HepG2 (cell line): ENCODE measurements at regions not wholly inside any gene's neighbourhood (a gene's known extent, or its start where the extent isn't known, plus 50 kb on each side); places are given as distances from the start of the nearest gene placed in this dataset.
A peak's percentile ranks its signal among the peaks of the same experiment; 100 is the strongest.

Source experiments
- ATAC-seq: fragments of 200-7000 bp; cut with Tn5 transposase; 3 replicates; pipeline ENCODE4 v1.9.1; 2020; ENCODE audit warnings: mild to moderate bottlenecking, moderate library complexity
- BruUV-seq: library from RNA; stranded (reverse); fragments of 400-500 nt; replicated peaks from 2 replicates; lab custom pipeline; 2021; lab: Mats Ljungman, UMichigan
- CTCF ChIA-PET: fragments of 300-600 bp; formaldehyde crosslinking; extraction: SDS; loops from one replicate; lab custom pipeline; 2021; ENCODE audit warnings: low total read pairs, inconsistent platforms, low intra/inter-chr PET ratio; lab: Yijun Ruan, JAX
- POLR2A ChIA-PET: fragments of 350-600 bp; sonication (Branson Sonifier 250); formaldehyde crosslinking; loops from one replicate; lab custom pipeline; 2020; ENCODE audit warnings: antibody characterized with exemption, inconsistent platforms; lab: Yijun Ruan, JAX
- DNase-seq: peaks from one replicate; pipeline ENCODE4 v3.0.0-alpha.2; 2015; ENCODE audit warnings: low spot score
- FAIRE-seq: peaks from 3 replicates; lab custom pipeline; 2011; peaks lifted over from hg19 to GRCh38; lab: Jason Lieb, UNC
- H2AFZ ChIP-seq: one replicate; pipeline ENCODE4 v1.6.1; 2011; ENCODE audit warnings: low read length, inconsistent platforms
- H3K27ac ChIP-seq: fragments of 300-600 bp; 3 replicates; pipeline ENCODE4 v1.8.0; 2011; ENCODE audit warnings: mixed run types, mild to moderate bottlenecking, mixed read lengths, low read length, inconsistent platforms; ENCODE audit not compliant: insufficient read depth; ENCODE audit errors: extremely low read length
- H3K27me3 ChIP-seq, 2 experiments: fragments of 200-600 bp in 1 of 2; 2 replicates in 1 of 2; 3 replicates in 1 of 2; pipeline versions ENCODE4 v1.6.0 to v1.8.0; 2011; ENCODE audit warnings: low read length in 2 of 2, mild to moderate bottlenecking in 2 of 2, moderate library complexity in 2 of 2, inconsistent platforms in 1 of 2; ENCODE audit not compliant: insufficient read depth in 2 of 2, control insufficient read depth in 1 of 2
- H3K36me3 ChIP-seq, 2 experiments: fragments of 200-600 bp in 1 of 2; replicated peaks in 1 of 2; 2 replicates in 1 of 2; 3 replicates in 1 of 2; pipeline versions ENCODE4 v1.5.1 to v1.8.0; 2011; ENCODE audit warnings: low read length in 2 of 2, inconsistent platforms in 1 of 2; ENCODE audit not compliant: insufficient read depth in 2 of 2, control insufficient read depth in 1 of 2
- H3K4me1 ChIP-seq: 2 replicates; pipeline ENCODE4 v1.5.1; 2012; ENCODE audit warnings: low read length, inconsistent platforms; ENCODE audit not compliant: insufficient read depth
- H3K4me2 ChIP-seq: 2 replicates; pipeline ENCODE4 v1.6.0; 2011; ENCODE audit warnings: low read depth, low read length, inconsistent platforms
- H3K4me3 ChIP-seq, 3 experiments: fragments of 200-600 bp in 1 of 3; sonication (generic), shearing (Covaris generic) in 1 of 3; replicated peaks in 1 of 3; 2 replicates each; pipeline ENCODE4 v1.5.1; 2011 to 2016; ENCODE audit warnings: low read length in 3 of 3, inconsistent platforms in 2 of 3, low read depth in 2 of 3, mild to moderate bottlenecking in 2 of 3, control low read depth in 1 of 3, mixed read lengths in 1 of 3; ENCODE audit not compliant: insufficient read depth in 1 of 3
- H3K79me2 ChIP-seq: one replicate; pipeline ENCODE4 v1.6.1; 2011; ENCODE audit warnings: low read length, inconsistent platforms; ENCODE audit not compliant: insufficient read depth
- H3K9ac ChIP-seq: 2 replicates; pipeline ENCODE4 v1.6.0; 2011; ENCODE audit warnings: mild to moderate bottlenecking, low read depth, low read length, inconsistent platforms; ENCODE audit not compliant: insufficient read depth
- H3K9me3 ChIP-seq: 2 replicates; pipeline ENCODE4 v1.5.1; 2012; ENCODE audit warnings: mild to moderate bottlenecking, low read length
- H4K20me1 ChIP-seq: 2 replicates; pipeline ENCODE4 v1.6.0; 2011; ENCODE audit warnings: inconsistent platforms, mild to moderate bottlenecking, low read length, moderate library complexity; ENCODE audit not compliant: insufficient read depth
- ATRX ChIP-seq: sonication (generic); formaldehyde crosslinking; IDR thresholded peaks from 2 replicates; pipeline ENCODE4 v1.4.0; 2020; ENCODE audit warnings: missing genetic modification reagents, borderline replicate concordance
- CTCF ChIP-seq: sonication (generic); formaldehyde crosslinking; IDR thresholded peaks from 2 replicates; pipeline ENCODE4 v1.5.0; 2020; ENCODE audit warnings: mild to moderate bottlenecking, missing genetic modification reagents, moderate library complexity
- FOXJ3 ChIP-seq: sonication (generic); formaldehyde crosslinking; IDR thresholded peaks from 2 replicates; pipeline ENCODE4 v1.4.0; 2020; ENCODE audit warnings: missing genetic modification reagents, mild to moderate bottlenecking, borderline replicate concordance
- JUND ChIP-seq: sonication (generic); formaldehyde crosslinking; IDR thresholded peaks from 2 replicates; pipeline ENCODE4 v1.8.0; 2022; ENCODE audit warnings: mild to moderate bottlenecking, missing genetic modification reagents
- PHF20 ChIP-seq: sonication (generic); formaldehyde crosslinking; IDR thresholded peaks from 2 replicates; pipeline ENCODE4 v1.5.0; 2020; ENCODE audit warnings: mild to moderate bottlenecking, missing genetic modification reagents
- SMC3 ChIP-seq: IDR thresholded peaks from 2 replicates; pipeline ENCODE4 v1.6.1; 2011; ENCODE audit warnings: low read length, improper control_type of control experiment
- STAG1 ChIP-seq: sonication (generic); formaldehyde crosslinking; IDR thresholded peaks from 2 replicates; pipeline ENCODE4 v1.4.0; 2020; ENCODE audit warnings: missing genetic modification reagents
- ZNF720 ChIP-seq: sonication (generic); formaldehyde crosslinking; IDR thresholded peaks from 2 replicates; pipeline ENCODE4 v1.4.0; 2020; ENCODE audit warnings: missing genetic modification reagents
- ZNF841 ChIP-seq: sonication (generic); formaldehyde crosslinking; IDR thresholded peaks from 2 replicates; pipeline ENCODE4 v1.8.1; 2023; ENCODE audit warnings: missing genetic modification reagents, borderline replicate concordance
- ZXDC ChIP-seq: sonication (generic); formaldehyde crosslinking; IDR thresholded peaks from 2 replicates; pipeline ENCODE4 v1.5.0; 2020; ENCODE audit warnings: mild to moderate bottlenecking, missing genetic modification reagents
- WGBS: methylation state at CpG from one replicate; pipeline ENCODE4 v1.1.6; 2017; ENCODE audit warnings: low lambda C conversion rate; 5-methylcytosine and 5-hydroxymethylcytosine counted together
- in situ Hi-C: cut with HindIII; loops from 2 replicates; pipeline ENCODE4 v1.10.0; 2017; ENCODE audit warnings: low pct_unique_long_range_greater_than_20kb; ENCODE audit not compliant: extremely low pct_ligation_motif_present
- intact Hi-C: fragments of 100-400 bp; cut with micrococcal nuclease; formaldehyde crosslinking; loops from one replicate; pipeline ENCODE4 v1.10.0; 2022; ENCODE audit not compliant: unreplicated experiment

GRCh38 chr3:35965908-35966307 lies 326.6 kb downstream of the ARPP21 start:
- no peaks in the 10 kb centered on the region for H3K36me3 ChIP-seq
- H3K27me3 ChIP-seq: no peaks in the 10 kb centered on the region; a peak in 1 of 5 replicates
- no peak overlapping the region for H2AFZ ChIP-seq
- no peak overlapping the region for H3K9ac ChIP-seq
- H3K79me2 ChIP-seq: no peaks in the 10 kb centered on the region
- DNase-seq (no peak), FAIRE-seq (no peak), ATAC-seq (peak; percentile 49; the same call in 2 of the 3 replicates)
- H4K20me1 ChIP-seq: no peaks in the 10 kb centered on the region
- 0% methylated on average over 2 of the region's 2 CpGs for WGBS
- H3K9me3 ChIP-seq: no peaks in the 10 kb centered on the region
- H3K4me1 ChIP-seq: no peaks in the 10 kb centered on the region
- H3K27ac ChIP-seq: no peak overlapping the region
- TF ChIP-seq FOXJ3 (CRISPR knock-in tag): no peak
- TF ChIP-seq ATRX (CRISPR knock-in tag): no peak
- TF ChIP-seq PHF20 (CRISPR knock-in tag): no peak
- TF ChIP-seq CTCF (CRISPR knock-in tag): peak; percentile 44
- TF ChIP-seq ZNF841 (CRISPR knock-in tag): no peak
- TF ChIP-seq ZNF720: no peak
- no peak for TF ChIP-seq ZXDC (CRISPR knock-in tag)
- peak; percentile 10; the same call in 1 of the 2 replicates for TF ChIP-seq SMC3
- no peak for TF ChIP-seq JUND (CRISPR knock-in tag)
- peak; percentile 56 for TF ChIP-seq STAG1
- ChIA-PET CTCF (interaction anchor here (2.9 kb wide), 1 partner anchor 735 kb away, joined by 12 read pairs; no protein-coding TSS in a partner anchor), POLR2A (no interaction called here)
- H3K4me2 ChIP-seq: no peak overlapping the region
- intact Hi-C loops: no loop called here
- BruUV-seq: no TSS peak
- H3K4me3 ChIP-seq: no peak overlapping the region
- in situ Hi-C loops: loop anchor here (10.0 kb wide), 1 partner anchor 729 kb away; no protein-coding TSS in a partner anchor
